ENCODE measurements at regions not wholly inside any gene's neighbourhood (a gene's known extent, or its start where the extent isn't known, plus 50 kb on each side); places are given as distances from the start of the nearest gene placed in this dataset.

DNA sequence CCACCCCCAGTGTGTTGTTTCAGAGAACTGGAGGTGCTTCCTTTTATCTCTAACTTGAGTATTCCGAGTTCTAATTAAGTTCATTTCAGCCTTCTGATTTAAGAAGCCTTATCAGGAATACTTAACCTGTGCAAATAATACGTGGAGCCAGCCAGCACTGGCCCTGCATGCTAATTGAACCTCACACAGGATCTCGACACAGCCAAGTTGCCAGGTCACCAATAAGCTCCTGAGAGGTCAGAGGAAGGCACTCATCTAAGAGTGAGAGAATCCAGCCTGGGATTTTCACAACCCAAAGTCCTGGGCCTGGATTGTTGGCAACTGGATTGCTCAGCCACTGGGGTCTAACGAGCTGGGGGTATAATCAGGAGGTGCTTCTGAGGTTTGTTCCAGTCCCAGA, 157.7 kb upstream of the LRFN2 start:
- Histone ChIP-seq H3K9me2 (replicated peaks; ENCODE audit: insufficient read depth, low read length) (no peaks in the 10 kb centered on the region), H3K4me2 (ENCODE audit: low read depth, low read length, poor library complexity, severe bottlenecking) (no peak overlapping the region), H4K20me1 (ENCODE audit: low read depth, low read length) (no peaks in the 10 kb centered on the region), H2AFZ (ENCODE audit: low read depth, low read length, severe bottlenecking) (no peak overlapping the region), H3K27me3 (ENCODE audit: low read length) (no peaks in the 10 kb centered on the region), H3F3A (ENCODE audit: insufficient read depth) (no peaks in the 10 kb centered on the region), H3K9me3 (ENCODE audit: insufficient read depth, low read length) (no peaks in the 10 kb centered on the region), H3K9ac (ENCODE audit: low read length) (no peak overlapping the region), H3K79me2 (ENCODE audit: insufficient read depth, low read length) (no peaks in the 10 kb centered on the region), H3K27ac (ENCODE audit: low read depth, low read length) (no peak overlapping the region), H3K36me3 (ENCODE audit: low read length) (no peaks in the 10 kb centered on the region), H3K4me3 (ENCODE audit: insufficient read depth, low read length, poor library complexity, severe bottlenecking) (no peak overlapping the region)
- TF ChIP-seq EZH2phosphoT487 (conservative IDR thresholded peaks at IDR 0.05; ENCODE audit: low read length): no peak
- TF ChIP-seq, protein P1, sequence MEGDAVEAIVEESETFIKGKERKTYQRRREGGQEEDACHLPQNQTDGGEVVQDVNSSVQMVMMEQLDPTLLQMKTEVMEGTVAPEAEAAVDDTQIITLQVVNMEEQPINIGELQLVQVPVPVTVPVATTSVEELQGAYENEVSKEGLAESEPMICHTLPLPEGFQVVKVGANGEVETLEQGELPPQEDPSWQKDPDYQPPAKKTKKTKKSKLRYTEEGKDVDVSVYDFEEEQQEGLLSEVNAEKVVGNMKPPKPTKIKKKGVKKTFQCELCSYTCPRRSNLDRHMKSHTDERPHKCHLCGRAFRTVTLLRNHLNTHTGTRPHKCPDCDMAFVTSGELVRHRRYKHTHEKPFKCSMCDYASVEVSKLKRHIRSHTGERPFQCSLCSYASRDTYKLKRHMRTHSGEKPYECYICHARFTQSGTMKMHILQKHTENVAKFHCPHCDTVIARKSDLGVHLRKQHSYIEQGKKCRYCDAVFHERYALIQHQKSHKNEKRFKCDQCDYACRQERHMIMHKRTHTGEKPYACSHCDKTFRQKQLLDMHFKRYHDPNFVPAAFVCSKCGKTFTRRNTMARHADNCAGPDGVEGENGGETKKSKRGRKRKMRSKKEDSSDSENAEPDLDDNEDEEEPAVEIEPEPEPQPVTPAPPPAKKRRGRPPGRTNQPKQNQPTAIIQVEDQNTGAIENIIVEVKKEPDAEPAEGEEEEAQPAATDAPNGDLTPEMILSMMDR (IDR thresholded peaks at IDR 0.05; ENCODE audit: insufficient read depth, low read length, poor library complexity, severe bottlenecking): no peak

DNA sequence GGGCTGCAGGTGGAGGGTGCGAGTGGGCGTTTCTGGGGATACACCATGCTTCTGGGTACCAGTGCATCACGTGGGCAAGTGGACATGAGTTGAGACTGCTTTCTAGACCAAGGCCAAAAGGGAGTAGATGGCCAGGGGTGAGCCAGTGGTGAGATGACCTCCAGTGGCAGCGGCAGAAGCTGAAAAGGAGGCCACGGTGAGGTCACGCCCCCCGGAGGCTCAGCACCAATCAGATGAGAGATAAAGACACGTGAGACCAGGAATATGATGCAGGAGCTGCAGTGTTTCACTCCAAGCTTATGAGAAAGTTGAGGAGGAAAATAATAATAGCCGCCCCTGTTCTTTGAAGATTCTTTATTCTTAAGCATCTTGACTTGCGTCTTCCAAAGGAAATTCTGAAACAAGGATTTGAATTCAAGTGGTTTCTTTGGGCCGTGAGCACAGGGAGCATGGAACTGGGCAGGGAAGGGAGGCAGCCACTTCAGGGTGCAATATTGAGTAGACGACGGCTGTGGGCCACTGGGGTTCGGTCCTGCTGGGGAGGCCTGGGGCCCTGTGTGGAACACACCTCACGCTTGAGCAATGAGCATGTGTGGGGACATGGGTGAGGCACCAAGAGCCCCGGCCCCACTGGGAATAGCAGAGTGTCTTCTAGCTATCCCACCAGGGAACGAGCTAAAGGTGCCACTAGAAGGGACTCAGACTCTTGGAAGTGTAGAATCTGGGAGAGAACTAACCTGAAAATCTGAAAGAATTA, 156.7 kb upstream of the LRFN2 start:
- Histone ChIP-seq H3K4me3 (ENCODE audit: insufficient read depth, low read length, poor library complexity, severe bottlenecking) (no peak overlapping the region), H3K79me2 (ENCODE audit: insufficient read depth, low read length) (no peaks in the 10 kb centered on the region), H3K27ac (ENCODE audit: low read depth, low read length) (no peak overlapping the region), H2AFZ (ENCODE audit: low read depth, low read length, severe bottlenecking) (no peak overlapping the region), H3K9me3 (ENCODE audit: insufficient read depth, low read length) (no peaks in the 10 kb centered on the region), H4K20me1 (ENCODE audit: low read depth, low read length) (no peaks in the 10 kb centered on the region), H3K9me2 (replicated peaks; ENCODE audit: insufficient read depth, low read length) (no peaks in the 10 kb centered on the region), H3F3A (ENCODE audit: insufficient read depth) (no peaks in the 10 kb centered on the region), H3K36me3 (ENCODE audit: low read length) (no peaks in the 10 kb centered on the region), H3K27me3 (ENCODE audit: low read length) (no peaks in the 10 kb centered on the region), H3K4me2 (ENCODE audit: low read depth, low read length, poor library complexity, severe bottlenecking) (no peak overlapping the region), H3K9ac (ENCODE audit: low read length) (no peak overlapping the region)
- TF ChIP-seq, protein P1 (IDR thresholded peaks at IDR 0.05; ENCODE audit: insufficient read depth, low read length, poor library complexity, severe bottlenecking): no peak
- TF ChIP-seq EZH2phosphoT487 (conservative IDR thresholded peaks at IDR 0.05; ENCODE audit: low read length): no peak

DNA sequence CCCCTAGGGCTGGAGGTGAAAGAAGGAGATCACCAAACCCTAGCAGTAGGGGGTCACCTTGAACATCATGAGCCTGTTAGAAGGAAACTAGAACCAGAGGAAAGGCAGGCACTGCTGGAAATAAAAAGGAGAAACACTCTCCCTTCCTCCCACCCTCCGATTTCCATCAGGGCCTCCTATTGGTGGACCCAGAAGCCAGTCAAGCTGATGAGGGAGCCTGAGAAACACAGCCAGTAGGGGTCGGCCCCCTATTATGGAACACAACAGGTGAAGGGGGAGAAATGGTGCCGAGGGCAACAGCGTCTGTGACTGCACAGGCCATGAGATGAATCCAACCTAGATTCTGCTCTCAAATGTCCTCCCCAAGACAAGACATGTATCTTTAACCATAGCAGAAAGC, 156.1 kb upstream of the LRFN2 start:
- no peaks in the 10 kb centered on the region for H3K27me3 ChIP-seq (ENCODE audit: low read length)
- H3K79me2 ChIP-seq (ENCODE audit: insufficient read depth, low read length): no peaks in the 10 kb centered on the region
- H3K9me3 ChIP-seq (ENCODE audit: insufficient read depth, low read length): no peaks in the 10 kb centered on the region
- no peaks in the 10 kb centered on the region for H3K9me2 ChIP-seq (replicated peaks; ENCODE audit: insufficient read depth, low read length)
- H3K4me3 ChIP-seq (ENCODE audit: insufficient read depth, low read length, poor library complexity, severe bottlenecking): no peak overlapping the region
- TF ChIP-seq, protein P1 (IDR thresholded peaks at IDR 0.05; ENCODE audit: insufficient read depth, low read length, poor library complexity, severe bottlenecking): no peak
- TF ChIP-seq EZH2phosphoT487 (conservative IDR thresholded peaks at IDR 0.05; ENCODE audit: low read length): no peak
- no peak overlapping the region for H3K27ac ChIP-seq (ENCODE audit: low read depth, low read length)
- H3F3A ChIP-seq (ENCODE audit: insufficient read depth): no peaks in the 10 kb centered on the region
- H4K20me1 ChIP-seq (ENCODE audit: low read depth, low read length): no peaks in the 10 kb centered on the region
- no peak overlapping the region for H2AFZ ChIP-seq (ENCODE audit: low read depth, low read length, severe bottlenecking)
- H3K36me3 ChIP-seq (ENCODE audit: low read length): no peaks in the 10 kb centered on the region
- H3K9ac ChIP-seq (ENCODE audit: low read length): no peak overlapping the region
- no peak overlapping the region for H3K4me2 ChIP-seq (ENCODE audit: low read depth, low read length, poor library complexity, severe bottlenecking)
